ENCODE measurements at regions not wholly inside any gene's neighbourhood (a gene's known extent, or its start where the extent isn't known, plus 50 kb on each side); places are given as distances from the start of the nearest gene placed in this dataset.

- no TSS peak for BruUV-seq (replicated peaks)
- Mint-ChIP-seq H3K9me3 (ENCODE audit: unreplicated experiment) (no peaks in the 10 kb centered on the region), H3K36me3 (ENCODE audit: insufficient read depth, unreplicated experiment) (no peaks in the 10 kb centered on the region), H3K27me3 (ENCODE audit: insufficient read depth, unreplicated experiment) (no peaks in the 10 kb centered on the region), H3K27ac (ENCODE audit: unreplicated experiment) (no peak overlapping the region), H3K4me3 (ENCODE audit: unreplicated experiment) (no peak overlapping the region), H3K4me1 (ENCODE audit: low read depth, unreplicated experiment) (peaks cover 7% of the 10 kb centered on the region)
- DNase-seq, result no peak
- TF ChIP-seq CTCF (IDR thresholded peaks at IDR 0.05; ENCODE audit: insufficient read depth in 1 of 2, low read depth in 1 of 2, low read length in 1 of 2, severe bottlenecking in 1 of 2, unreplicated experiment in 1 of 2), result no peak
- Histone ChIP-seq H3K9me3 (0 out of 2 replicates have a peak, but pooled peaks cover 2% of the 10 kb centered on the region), H3K36me3 (ENCODE audit: control insufficient read depth, insufficient read depth, low read length) (no peaks in the 10 kb centered on the region), H3K27me3 (replicated peaks; ENCODE audit: control insufficient read depth, insufficient read depth, low read length) (no peaks in the 10 kb centered on the region), H3K4me3 (ENCODE audit: low read depth, low read length) (no peak overlapping the region), H3K4me1 (no peaks in the 10 kb centered on the region)
- ChIA-PET POLR2A (no interaction called here), CTCF (no interaction called here)
- intact Hi-C loops (cut with micrococcal nuclease; ENCODE audit: unreplicated experiment), result no loop called here
These were observed 70.7 kb upstream of the DPH6 start for GRCh38 chr15:35616498-35617271.

- no peak overlapping the region for H3K27ac Mint-ChIP-seq (ENCODE audit: unreplicated experiment)
- Histone ChIP-seq H3K36me3 (ENCODE audit: control insufficient read depth, insufficient read depth, low read length) (no peaks in the 10 kb centered on the region), H3K4me3 (ENCODE audit: low read depth, low read length) (no peak overlapping the region), H3K4me1 (no peaks in the 10 kb centered on the region), H3K9me3 (no peaks in the 10 kb centered on the region), H3K27me3 (replicated peaks; ENCODE audit: control insufficient read depth, insufficient read depth, low read length) (no peaks in the 10 kb centered on the region)
- no peak overlapping the region for H3K4me3 Mint-ChIP-seq (ENCODE audit: unreplicated experiment)
- no peak for TF ChIP-seq CTCF (IDR thresholded peaks at IDR 0.05; ENCODE audit: insufficient read depth in 1 of 2, low read depth in 1 of 2, low read length in 1 of 2, severe bottlenecking in 1 of 2, unreplicated experiment in 1 of 2)
- BruUV-seq (replicated peaks), result no TSS peak
- CTCF ChIA-PET, result no interaction called here
- POLR2A ChIA-PET, result no interaction called here
- no peaks in the 10 kb centered on the region for H3K36me3 Mint-ChIP-seq (ENCODE audit: insufficient read depth, unreplicated experiment)
- DNase-seq, result no peak
- no peaks in the 10 kb centered on the region for H3K9me3 Mint-ChIP-seq (ENCODE audit: unreplicated experiment)
- intact Hi-C loops (cut with micrococcal nuclease; ENCODE audit: unreplicated experiment), result no loop called here
- H3K4me1 Mint-ChIP-seq (ENCODE audit: low read depth, unreplicated experiment), result peaks cover 7% of the 10 kb centered on the region
- H3K27me3 Mint-ChIP-seq (ENCODE audit: insufficient read depth, unreplicated experiment), result no peaks in the 10 kb centered on the region
These were observed 72.6 kb upstream of the DPH6 start for GRCh38 chr15:35618260-35619188.

GRCh38 chr15:35622641-35623340, 76.8 kb upstream of the DPH6 start:
- Histone ChIP-seq H3K36me3 (ENCODE audit: control insufficient read depth, insufficient read depth, low read length) (no peaks in the 10 kb centered on the region), H3K9me3 (no peaks in the 10 kb centered on the region), H3K4me1 (no peaks in the 10 kb centered on the region), H3K4me3 (ENCODE audit: low read depth, low read length) (no peak overlapping the region), H3K27me3 (replicated peaks; ENCODE audit: control insufficient read depth, insufficient read depth, low read length) (no peaks in the 10 kb centered on the region)
- ChIA-PET POLR2A (no interaction called here), CTCF (no interaction called here)
- H3K4me1 Mint-ChIP-seq (ENCODE audit: low read depth, unreplicated experiment), result peaks cover 7% of the 10 kb centered on the region
- no peaks in the 10 kb centered on the region for H3K36me3 Mint-ChIP-seq (ENCODE audit: insufficient read depth, unreplicated experiment)
- intact Hi-C loops (cut with micrococcal nuclease; ENCODE audit: unreplicated experiment), result loop anchor here (10.0 kb wide), 1 partner anchor 98 kb away; no protein-coding TSS in a partner anchor
- DNase-seq, result no peak
- no TSS peak for BruUV-seq (replicated peaks)
- no peaks in the 10 kb centered on the region for H3K9me3 Mint-ChIP-seq (ENCODE audit: unreplicated experiment)
- H3K27me3 Mint-ChIP-seq (ENCODE audit: insufficient read depth, unreplicated experiment), result no peaks in the 10 kb centered on the region
- TF ChIP-seq CTCF (IDR thresholded peaks at IDR 0.05; ENCODE audit: insufficient read depth in 1 of 2, low read depth in 1 of 2, low read length in 1 of 2, severe bottlenecking in 1 of 2, unreplicated experiment in 1 of 2), result no peak
- H3K27ac Mint-ChIP-seq (ENCODE audit: unreplicated experiment), result no peak overlapping the region
- no peak overlapping the region for H3K4me3 Mint-ChIP-seq (ENCODE audit: unreplicated experiment)

Measured in Caco-2 (cell line).